D721Med (cell line): ENCODE measurements at regions not wholly inside any gene's neighbourhood (a gene's known extent, or its start where the extent isn't known, plus 50 kb on each side); places are given as distances from the start of the nearest gene placed in this dataset.

Experiments
- DNase-seq: peaks from one replicate; pipeline ENCODE4 v3.0.0; 2011; ENCODE audit warnings: low spot score; ENCODE audit not compliant: insufficient read length
- FAIRE-seq: peaks from 2 replicates; lab custom pipeline; 2011; peaks lifted over from hg19 to GRCh38; lab: Jason Lieb, UNC
- TF ChIP-seq, protein P1 (sequence below): IDR thresholded peaks from 2 replicates; pipeline ENCODE4 v1.5.1; 2012; ENCODE audit warnings: mild to moderate bottlenecking, control low read depth; ENCODE audit not compliant: insufficient read depth; ENCODE audit errors: missing control alignments

DNA sequence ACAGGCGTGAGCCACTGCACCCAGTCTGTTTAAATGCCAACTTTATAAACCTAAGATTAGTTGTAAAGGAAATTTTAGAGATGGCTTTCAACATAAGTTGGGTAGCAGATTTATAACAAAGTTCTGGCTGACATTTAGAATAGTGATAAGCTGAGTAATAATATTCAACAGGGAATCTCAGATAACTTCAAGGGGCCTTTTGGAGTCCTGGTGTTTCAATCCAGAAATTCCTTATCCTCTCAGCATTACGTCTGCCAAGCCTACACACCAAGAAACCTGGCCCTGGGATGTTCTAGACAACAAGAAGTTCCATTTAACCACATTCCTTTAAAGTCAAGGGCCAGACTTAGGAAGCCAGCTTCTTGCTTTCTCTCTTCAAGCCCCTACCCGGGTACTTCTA lies 59.5 kb upstream of the DYRK2 start:
- no peak for DNase-seq
- TF ChIP-seq, protein P1, sequence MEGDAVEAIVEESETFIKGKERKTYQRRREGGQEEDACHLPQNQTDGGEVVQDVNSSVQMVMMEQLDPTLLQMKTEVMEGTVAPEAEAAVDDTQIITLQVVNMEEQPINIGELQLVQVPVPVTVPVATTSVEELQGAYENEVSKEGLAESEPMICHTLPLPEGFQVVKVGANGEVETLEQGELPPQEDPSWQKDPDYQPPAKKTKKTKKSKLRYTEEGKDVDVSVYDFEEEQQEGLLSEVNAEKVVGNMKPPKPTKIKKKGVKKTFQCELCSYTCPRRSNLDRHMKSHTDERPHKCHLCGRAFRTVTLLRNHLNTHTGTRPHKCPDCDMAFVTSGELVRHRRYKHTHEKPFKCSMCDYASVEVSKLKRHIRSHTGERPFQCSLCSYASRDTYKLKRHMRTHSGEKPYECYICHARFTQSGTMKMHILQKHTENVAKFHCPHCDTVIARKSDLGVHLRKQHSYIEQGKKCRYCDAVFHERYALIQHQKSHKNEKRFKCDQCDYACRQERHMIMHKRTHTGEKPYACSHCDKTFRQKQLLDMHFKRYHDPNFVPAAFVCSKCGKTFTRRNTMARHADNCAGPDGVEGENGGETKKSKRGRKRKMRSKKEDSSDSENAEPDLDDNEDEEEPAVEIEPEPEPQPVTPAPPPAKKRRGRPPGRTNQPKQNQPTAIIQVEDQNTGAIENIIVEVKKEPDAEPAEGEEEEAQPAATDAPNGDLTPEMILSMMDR = no peak
- FAIRE-seq = no peak

GRCh38 chr12:67590149-67590790 lies 58.3 kb upstream of the DYRK2 start:
- DNase-seq = no peak
- FAIRE-seq = no peak
- TF ChIP-seq, protein P1 = no peak

DNA sequence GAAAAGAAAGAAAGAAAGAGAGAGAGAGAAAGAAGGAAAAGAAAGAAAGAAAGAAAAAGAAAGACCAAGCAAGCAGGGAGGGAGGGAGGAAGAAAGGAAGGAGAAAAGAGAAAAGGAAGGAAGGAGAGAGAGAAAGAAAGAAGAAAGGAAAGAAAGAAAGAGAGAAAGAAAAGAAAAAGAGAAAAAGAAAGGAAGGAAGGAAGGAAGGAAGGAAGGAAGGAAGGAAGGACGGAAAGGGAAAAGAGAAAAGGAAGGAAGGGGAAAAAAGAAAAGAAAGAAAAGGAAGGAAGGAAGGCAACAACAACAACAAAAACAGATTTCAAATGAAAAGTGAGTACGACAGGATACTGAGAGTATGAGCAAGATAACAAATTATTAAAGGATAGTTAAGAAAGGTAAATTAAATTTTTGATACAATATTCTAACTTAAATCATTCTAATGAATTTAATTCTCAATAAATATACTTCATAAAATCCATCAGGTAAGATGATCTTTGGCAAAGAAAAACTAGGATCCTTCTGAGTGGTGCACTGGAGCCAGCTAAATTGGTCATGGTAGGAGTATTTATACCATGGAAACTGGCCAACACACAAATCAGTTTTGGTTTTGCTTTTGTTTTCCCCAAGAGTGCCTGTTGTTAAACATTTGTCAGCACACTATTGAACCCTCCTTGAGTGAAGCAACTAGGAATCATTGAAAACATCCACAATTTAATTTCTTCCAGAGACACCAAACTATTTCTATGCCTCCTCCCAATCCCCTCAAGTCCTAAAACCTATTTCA lies 56.1 kb upstream of the DYRK2 start:
- TF ChIP-seq, protein P1 = no peak
- FAIRE-seq (no peak), DNase-seq (no peak)

DNA sequence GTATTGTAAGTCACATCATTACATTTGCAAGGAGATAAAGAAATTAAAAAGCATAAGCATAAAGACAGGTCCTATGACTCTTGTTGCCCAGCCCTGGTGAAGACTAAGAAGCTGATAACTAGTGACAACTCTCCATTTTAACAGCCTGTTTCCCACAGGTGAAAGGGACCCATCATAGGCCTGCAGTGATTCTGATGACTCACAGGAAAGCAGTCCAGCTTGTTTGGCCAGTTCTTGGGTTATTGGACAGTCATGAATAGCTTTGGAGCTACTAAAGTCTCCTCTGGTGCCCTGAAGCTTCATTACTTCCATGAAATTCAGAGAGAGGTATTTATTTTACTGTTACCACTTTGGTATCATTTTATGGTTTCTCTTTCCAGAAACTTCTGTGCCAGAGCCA lies 55.5 kb upstream of the DYRK2 start:
- no peak for DNase-seq
- TF ChIP-seq, protein P1 = no peak
- no peak for FAIRE-seq

DNA sequence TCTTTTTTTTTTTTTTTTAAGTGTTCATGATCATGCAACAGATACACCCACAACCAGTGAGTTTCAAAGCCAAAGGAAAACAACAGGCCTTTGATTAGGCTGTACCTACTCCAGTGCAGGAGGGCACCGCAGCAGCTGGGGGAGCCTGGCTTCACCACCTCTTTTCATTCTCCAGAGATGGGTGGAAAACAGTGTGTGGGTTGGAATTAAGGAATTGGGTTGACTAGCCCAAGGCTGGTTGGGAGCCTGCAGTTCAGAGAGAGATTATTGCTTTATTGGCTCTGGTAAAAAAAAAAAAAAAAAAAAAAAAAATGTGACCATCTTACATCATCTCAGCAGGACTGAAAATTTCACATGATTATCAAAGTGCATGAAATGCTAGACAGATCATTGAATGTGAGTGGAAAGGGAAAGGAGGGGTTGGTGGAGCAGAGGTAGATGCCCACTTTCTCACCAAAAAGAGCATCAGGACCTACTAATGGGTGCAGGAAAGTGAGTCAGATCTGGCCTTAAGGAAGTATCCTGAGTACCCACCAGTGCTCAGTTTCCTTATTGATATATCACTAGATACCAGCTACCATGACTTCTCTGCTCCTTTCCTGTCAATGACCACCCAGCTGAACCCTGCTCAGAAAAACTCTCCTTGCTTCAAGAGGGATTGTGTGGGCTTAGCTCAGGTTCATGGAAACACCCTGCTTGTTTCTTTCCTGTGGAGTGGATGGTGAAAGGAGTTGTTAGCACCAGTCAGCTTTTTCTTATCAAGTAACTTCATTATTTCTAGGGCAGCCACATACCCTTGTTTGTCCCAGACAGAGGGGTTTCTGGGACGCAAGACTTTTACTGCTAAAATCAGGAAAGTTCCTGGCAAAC lies 54.8 kb upstream of the DYRK2 start:
- FAIRE-seq (no peak), DNase-seq (no peak)
- TF ChIP-seq, protein P1 = no peak

GRCh38 chr12:67594888-67595287 lies 53.7 kb upstream of the DYRK2 start:
- FAIRE-seq = no peak
- TF ChIP-seq, protein P1 = no peak
- no peak for DNase-seq
